ENCODE measurements at regions not wholly inside any gene's neighbourhood (a gene's known extent, or its start where the extent isn't known, plus 50 kb on each side); places are given as distances from the start of the nearest gene placed in this dataset.

- no peak for DNase-seq
Observed at GRCh38 chr3:72337480-72337855, 510.8 kb downstream of the SHQ1 start.

GRCh38 chr3:72336821-72337479 is 511.3 kb downstream of the SHQ1 start:
- DNase-seq = no peak

DNA sequence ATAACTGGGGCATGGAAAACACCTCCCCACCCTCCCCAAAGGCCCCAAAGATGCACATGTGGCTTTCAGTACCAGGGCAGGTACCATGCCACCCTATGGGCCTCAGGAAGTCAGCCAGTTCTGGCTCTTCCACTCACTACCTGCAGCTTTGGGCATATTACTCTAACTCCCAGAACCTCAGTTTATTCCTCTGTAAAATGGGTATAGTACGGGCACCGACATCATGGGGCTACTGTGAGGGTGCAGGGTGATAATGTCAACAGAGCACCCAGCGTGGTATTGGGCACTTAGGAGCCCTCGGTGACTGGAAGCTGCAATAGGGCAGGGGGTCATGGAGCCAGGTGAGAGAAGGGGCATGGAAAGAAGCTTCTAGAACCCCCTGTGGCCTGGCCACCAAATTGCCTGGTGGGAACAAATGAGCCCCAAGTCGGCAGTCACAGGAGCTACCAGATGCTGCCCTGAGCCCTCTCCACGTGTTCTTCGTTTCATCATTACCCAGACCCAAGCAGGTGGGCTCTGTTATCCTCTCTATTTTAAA is 512.1 kb downstream of the SHQ1 start:
- DNase-seq = no peak

DNA sequence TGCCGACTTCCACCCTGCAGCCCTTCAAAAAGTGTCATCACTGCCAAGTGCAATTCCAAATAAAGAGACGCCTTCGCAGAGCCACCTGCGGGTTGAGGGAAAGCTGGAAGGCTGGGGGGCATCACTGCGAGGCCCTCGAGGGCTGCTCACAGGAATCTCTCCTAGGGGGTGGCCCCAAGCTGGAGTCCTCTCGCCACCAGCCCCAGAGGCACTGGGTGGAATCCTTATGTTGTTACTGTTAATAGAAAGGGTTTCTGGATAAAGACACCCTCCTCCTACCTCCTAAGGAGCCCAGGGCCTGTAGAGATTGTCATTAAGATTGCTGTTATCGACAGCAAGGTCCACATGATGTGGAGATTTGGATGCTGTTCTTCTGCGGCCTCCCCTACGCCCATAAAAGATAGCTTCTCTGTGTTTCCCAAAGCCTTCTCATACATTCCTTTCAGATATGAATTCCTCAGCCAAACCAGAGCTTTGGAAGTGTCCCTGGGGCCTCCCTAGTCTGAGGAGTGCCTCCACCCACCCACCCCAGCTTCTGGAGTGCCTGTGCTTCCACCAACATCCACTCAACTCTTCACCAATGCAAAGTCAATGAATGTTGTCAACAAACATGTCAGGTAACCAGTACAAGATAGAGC is 512.7 kb downstream of the SHQ1 start:
- no peak for DNase-seq

DNA sequence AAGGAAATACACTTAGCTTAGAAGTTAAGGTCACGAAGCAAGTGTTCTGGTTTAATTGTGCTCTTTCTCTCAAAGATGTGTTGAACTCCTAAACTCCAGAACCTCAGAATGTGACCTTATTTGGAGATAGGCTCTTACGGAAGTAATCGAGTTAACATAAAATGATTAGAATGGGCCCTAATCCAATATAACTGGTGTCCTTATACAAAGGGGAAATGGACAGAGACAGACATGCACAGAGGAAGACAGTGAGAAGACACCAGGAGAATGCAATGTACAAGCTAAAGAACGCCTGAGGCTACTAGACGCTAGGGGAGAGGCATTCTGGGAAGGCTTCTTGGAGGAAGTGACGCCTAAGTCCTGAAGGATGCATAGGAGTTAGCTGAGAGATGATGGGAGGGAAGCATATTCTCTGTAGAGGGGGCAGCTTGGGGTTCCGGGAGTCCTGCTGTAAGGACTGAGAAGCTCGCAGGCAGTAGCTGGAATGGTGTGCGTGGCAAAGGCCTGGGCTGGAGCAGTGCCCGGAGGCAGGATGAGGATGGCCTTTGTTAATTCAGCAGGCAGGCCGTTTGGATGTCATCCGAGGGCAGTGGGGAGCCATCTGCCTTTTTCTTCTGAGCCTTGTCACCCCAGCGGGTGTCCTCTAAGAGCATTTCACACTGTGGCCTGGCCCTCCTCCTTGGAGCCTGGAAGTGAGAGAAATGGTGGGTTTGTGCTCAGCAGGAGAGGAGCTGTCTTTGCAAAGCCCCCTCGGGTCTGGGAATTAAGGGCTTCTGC is 513.4 kb downstream of the SHQ1 start:
- DNase-seq = no peak

GRCh38 chr3:72332689-72333088 is 515.6 kb downstream of the SHQ1 start:
- no peak for DNase-seq

DNA sequence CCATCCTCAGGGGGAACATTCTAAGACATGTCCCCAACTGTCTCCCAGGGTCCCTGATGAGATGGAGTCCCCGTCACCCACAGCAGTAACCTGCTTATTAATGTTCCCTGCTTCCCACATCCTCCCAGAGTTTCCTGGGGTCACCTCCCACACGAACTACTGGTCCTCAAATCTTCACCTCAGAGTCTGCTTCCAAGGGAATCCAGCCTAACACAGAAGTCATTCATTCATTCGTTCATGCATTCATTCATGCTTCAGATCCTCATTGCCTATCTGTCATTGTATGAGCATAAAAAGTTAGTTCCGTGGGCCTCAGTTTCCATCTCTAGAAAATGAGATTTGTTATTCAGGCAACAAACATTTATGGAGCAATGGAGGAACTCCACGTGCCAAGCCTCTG is 516.2 kb downstream of the SHQ1 start:
- no peak for DNase-seq

DNA sequence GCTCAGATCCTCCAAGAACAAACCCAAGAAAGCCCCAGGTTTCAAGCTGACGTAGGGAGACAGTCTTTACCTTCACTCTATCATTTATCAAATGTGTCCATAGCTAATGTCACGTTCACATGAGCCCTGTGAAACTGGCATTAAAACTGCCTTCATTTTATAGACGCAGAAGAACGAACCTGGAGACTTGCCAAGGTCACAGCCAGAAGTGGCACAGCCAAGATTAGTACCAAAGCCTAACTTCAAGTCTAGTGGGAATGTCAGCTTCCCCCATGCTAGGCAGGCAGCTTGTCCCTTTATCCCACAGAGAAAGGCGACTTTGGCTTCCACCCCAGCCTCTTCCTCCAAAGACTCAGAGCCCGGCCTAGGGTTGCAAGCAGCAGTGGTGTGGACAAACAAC is 517.2 kb downstream of the SHQ1 start:
- DNase-seq = no peak

DNA sequence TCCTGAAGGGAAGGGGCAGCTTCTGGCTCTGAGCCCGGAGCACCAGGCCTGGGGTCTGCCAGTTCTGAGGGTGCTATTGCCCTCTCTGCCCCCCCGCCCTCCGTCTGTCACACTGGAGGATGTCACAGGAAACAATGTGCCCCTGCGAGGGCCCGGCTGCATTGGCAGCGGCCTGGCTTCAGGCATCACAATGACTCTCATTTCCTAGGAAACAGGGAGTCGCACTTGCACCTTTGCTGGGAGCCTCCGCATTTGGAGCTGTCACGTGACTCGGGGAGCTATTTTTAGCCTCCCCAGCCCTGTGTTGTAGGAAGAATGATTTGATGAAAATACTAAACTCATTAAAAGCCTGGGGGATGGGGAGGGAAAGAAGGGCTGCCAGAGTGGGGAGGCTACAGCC is 518.9 kb downstream of the SHQ1 start:
- DNase-seq = no peak

- no peak for DNase-seq
Observed at GRCh38 chr3:72328755-72329277, 519.4 kb downstream of the SHQ1 start.

- DNase-seq = no peak
Observed at GRCh38 chr3:72327008-72327407, 521.2 kb downstream of the SHQ1 start.

GRCh38 chr3:72324253-72324811 is 523.9 kb downstream of the SHQ1 start:
- DNase-seq = no peak

DNA sequence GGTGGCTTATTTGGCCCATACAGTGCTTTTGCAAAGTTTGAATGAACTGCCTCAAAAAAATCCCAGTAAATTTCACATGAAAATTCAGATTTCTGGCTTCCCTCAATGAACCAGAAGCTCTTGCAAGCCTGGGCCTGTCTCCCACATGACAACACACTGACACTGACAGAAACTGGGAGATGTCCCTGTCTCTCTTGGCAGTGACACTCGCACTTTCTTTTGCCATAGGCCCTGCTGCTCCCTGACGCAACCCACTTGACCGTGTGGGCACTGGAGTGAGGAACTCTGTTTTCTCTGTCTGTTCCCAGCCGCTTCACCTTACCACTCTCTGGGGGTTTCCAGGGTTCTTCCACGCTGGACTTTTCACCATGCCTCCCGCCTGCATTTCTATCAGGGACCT is 524.5 kb downstream of the SHQ1 start:
- no peak for DNase-seq

- no peak for DNase-seq
Observed at GRCh38 chr3:72322264-72322976, 525.8 kb downstream of the SHQ1 start.

DNA sequence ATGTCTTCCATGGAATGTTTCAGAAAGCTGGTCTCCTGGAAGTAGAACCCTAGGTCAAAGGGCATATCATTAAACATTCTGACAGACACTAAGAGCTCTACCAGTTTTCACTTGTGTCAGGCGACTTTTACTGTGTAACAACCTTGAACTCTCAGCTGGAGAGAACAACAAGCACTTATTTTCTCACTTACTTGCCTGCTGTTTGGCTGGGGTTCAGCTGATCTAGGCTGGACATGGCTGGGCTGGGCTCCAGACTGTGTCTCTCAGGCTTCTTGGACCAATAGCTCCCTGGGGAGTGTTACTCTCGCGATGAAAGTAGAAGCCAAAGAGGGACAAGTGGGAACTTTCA is 527.3 kb downstream of the SHQ1 start:
- no peak for DNase-seq

GRCh38 chr3:72320095-72320954 is 527.9 kb downstream of the SHQ1 start:
- no peak for DNase-seq

- no peak for DNase-seq
Observed at GRCh38 chr3:72319194-72320094, 528.8 kb downstream of the SHQ1 start.

DNA sequence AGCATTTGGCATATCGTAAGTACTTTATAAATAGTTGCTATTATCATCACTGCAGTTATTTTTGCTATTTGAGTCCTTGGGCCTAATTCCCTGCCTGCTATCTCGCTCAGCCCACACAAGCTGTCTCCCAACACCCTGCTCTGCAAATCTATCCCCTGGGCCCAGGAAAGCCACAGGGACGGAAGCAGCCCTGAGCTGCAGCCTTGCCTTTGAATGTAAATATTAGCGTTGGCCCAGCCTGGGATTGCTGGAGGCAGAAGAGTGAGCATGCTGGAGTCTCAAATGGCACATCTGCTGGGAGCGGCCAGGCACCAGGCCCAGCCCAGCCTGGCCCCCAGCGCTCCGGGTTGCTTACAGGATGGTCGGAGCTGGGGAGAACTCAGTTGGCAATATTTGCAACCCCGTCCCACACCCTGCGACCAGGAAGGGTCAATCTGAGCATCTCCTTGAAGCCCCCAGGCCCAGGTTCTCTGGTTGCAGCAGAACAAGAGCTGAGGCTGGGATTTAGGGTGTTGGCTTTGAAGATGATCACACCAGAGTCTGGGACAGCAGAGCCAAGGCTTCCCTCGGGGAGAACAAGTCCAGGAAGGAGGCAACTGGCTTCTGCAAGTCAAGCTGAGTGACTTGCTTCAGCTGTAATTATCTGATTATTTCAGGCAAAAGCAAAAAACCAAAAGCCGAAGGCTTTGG is 529.6 kb downstream of the SHQ1 start:
- DNase-seq = no peak

- DNase-seq = no peak
Observed at GRCh38 chr3:72317491-72317890, 530.8 kb downstream of the SHQ1 start.

Measured in activated T-cell treated with anti-CD3 and anti-CD28 coated beads, Interleukin-2, amount 50 U/mL, for 48 hours (primary cell).